ENCODE measurements at regions not wholly inside any gene's neighbourhood (a gene's known extent, or its start where the extent isn't known, plus 50 kb on each side); places are given as distances from the start of the nearest gene placed in this dataset.

GRCh38 chr5:8953016-8953415 lies 592.9 kb downstream of the SEMA5A start:
- ATAC-seq = no peak
- no peaks in the 10 kb centered on the region for H3K36me3 Mint-ChIP-seq (ENCODE audit: low read depth)
- H3K4me1 Mint-ChIP-seq = no peaks in the 10 kb centered on the region

DNA sequence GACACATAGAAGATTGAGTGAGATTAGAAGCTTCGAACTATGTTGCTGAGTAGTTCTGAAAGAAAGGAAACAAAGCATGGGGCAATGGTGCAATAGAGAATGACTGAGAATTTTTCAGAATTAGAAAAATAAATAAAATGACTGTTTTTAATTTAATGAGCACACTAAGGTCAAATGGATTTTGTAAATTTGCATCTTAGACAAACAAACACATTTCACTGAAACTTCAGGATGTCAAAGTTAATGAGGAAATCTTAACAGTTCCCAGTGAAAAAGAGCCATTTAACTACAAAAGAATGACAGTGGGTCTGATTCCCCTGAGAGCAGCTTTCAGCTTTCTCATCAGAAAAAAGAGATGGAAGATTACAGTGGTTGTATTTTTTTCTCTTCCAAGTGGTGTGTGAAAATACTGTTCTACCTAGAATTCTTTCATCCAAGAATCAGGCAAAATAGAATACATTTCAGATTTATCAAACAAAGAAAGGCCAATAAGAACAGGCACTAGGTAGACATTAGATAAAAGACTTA lies 591.9 kb downstream of the SEMA5A start:
- no peak overlapping the region for H3K4me3 Mint-ChIP-seq
- no peaks in the 10 kb centered on the region for H3K27me3 Mint-ChIP-seq
- H3K4me1 Mint-ChIP-seq = no peaks in the 10 kb centered on the region
- no peaks in the 10 kb centered on the region for H3K9me3 ChIP-seq (ENCODE audit: control insufficient read depth, low read length, poor library complexity, severe bottlenecking)
- DNase-seq (no peak), ATAC-seq (no peak)
- H3K36me3 Mint-ChIP-seq (ENCODE audit: low read depth) = no peaks in the 10 kb centered on the region
- no peak overlapping the region for H3K27ac Mint-ChIP-seq

More at GRCh38 chr5:8953016-8953415, 592.9 kb downstream of the SEMA5A start:
- Mint-ChIP-seq H3K4me3 (no peak overlapping the region), H3K27me3 (no peaks in the 10 kb centered on the region), H3K27ac (no peak overlapping the region)
- no peaks in the 10 kb centered on the region for H3K9me3 ChIP-seq (ENCODE audit: control insufficient read depth, low read length, poor library complexity, severe bottlenecking)
- DNase-seq = no peak

DNA sequence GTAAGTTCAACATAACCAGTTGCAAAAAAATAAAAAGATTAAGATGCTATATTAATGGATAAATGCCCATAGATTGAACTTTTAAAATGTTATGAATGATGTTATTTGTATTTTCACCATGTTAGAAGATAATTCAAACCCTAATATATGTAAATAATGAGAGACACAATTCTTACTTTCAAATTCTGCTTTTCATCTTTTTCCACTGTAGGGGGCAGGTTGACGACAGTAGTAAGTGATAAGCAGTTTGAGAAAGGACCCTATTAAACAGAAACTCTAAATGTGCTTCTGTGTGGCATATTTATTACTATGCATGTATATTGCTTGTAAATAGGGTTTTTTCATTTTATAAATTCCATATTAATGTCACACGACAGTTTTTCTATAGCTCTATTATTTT lies 591.1 kb downstream of the SEMA5A start:
- ATAC-seq (no peak), DNase-seq (no peak)
- Mint-ChIP-seq H3K27ac (no peak overlapping the region), H3K4me3 (no peak overlapping the region), H3K4me1 (no peaks in the 10 kb centered on the region), H3K27me3 (no peaks in the 10 kb centered on the region), H3K36me3 (ENCODE audit: low read depth) (no peaks in the 10 kb centered on the region)
- no peaks in the 10 kb centered on the region for H3K9me3 ChIP-seq (ENCODE audit: control insufficient read depth, low read length, poor library complexity, severe bottlenecking)

GRCh38 chr5:8956659-8957058 lies 589.2 kb downstream of the SEMA5A start:
- Mint-ChIP-seq H3K4me3 (no peak overlapping the region), H3K36me3 (ENCODE audit: low read depth) (no peaks in the 10 kb centered on the region), H3K27me3 (no peaks in the 10 kb centered on the region), H3K27ac (no peak overlapping the region), H3K4me1 (no peaks in the 10 kb centered on the region)
- no peak for DNase-seq
- ATAC-seq = no peak
- no peaks in the 10 kb centered on the region for H3K9me3 ChIP-seq (ENCODE audit: control insufficient read depth, low read length, poor library complexity, severe bottlenecking)

GRCh38 chr5:8958602-8959001 lies 587.3 kb downstream of the SEMA5A start:
- DNase-seq (no peak), ATAC-seq (no peak)
- Mint-ChIP-seq H3K4me1 (no peaks in the 10 kb centered on the region), H3K27ac (no peak overlapping the region), H3K27me3 (no peaks in the 10 kb centered on the region), H3K4me3 (no peak overlapping the region), H3K36me3 (ENCODE audit: low read depth) (no peaks in the 10 kb centered on the region)
- H3K9me3 ChIP-seq (ENCODE audit: control insufficient read depth, low read length, poor library complexity, severe bottlenecking) = no peaks in the 10 kb centered on the region

- Mint-ChIP-seq H3K4me1 (no peaks in the 10 kb centered on the region), H3K36me3 (ENCODE audit: low read depth) (no peaks in the 10 kb centered on the region)
- DNase-seq = no peak
Observed at GRCh38 chr5:8961219-8961618, 584.7 kb downstream of the SEMA5A start.

GRCh38 chr5:8961956-8962355 lies 583.9 kb downstream of the SEMA5A start:
- no peaks in the 10 kb centered on the region for H3K27me3 Mint-ChIP-seq
- H3K27ac Mint-ChIP-seq = no peak overlapping the region
- no peaks in the 10 kb centered on the region for H3K9me3 ChIP-seq (ENCODE audit: control insufficient read depth, low read length, poor library complexity, severe bottlenecking)
- no peak for ATAC-seq
- no peak for DNase-seq
- no peaks in the 10 kb centered on the region for H3K4me1 Mint-ChIP-seq
- H3K36me3 Mint-ChIP-seq (ENCODE audit: low read depth) = no peaks in the 10 kb centered on the region
- no peak overlapping the region for H3K4me3 Mint-ChIP-seq

More at GRCh38 chr5:8961219-8961618, 584.7 kb downstream of the SEMA5A start:
- H3K27me3 Mint-ChIP-seq = no peaks in the 10 kb centered on the region
- ATAC-seq = no peak
- H3K9me3 ChIP-seq (ENCODE audit: control insufficient read depth, low read length, poor library complexity, severe bottlenecking) = no peaks in the 10 kb centered on the region
- H3K27ac Mint-ChIP-seq = no peak overlapping the region
- H3K4me3 Mint-ChIP-seq = no peak overlapping the region

GRCh38 chr5:8981016-8981415 lies 564.9 kb downstream of the SEMA5A start:
- no peak for DNase-seq
- H3K27ac Mint-ChIP-seq = no peak overlapping the region
- no peaks in the 10 kb centered on the region for H3K36me3 Mint-ChIP-seq (ENCODE audit: low read depth)
- no peaks in the 10 kb centered on the region for H3K4me1 Mint-ChIP-seq
- H3K27me3 Mint-ChIP-seq = no peaks in the 10 kb centered on the region
- ATAC-seq = no peak
- no peaks in the 10 kb centered on the region for H3K9me3 ChIP-seq (ENCODE audit: control insufficient read depth, low read length, poor library complexity, severe bottlenecking)
- H3K4me3 Mint-ChIP-seq = no peak overlapping the region

- ATAC-seq (no peak), DNase-seq (no peak)
- H3K4me3 Mint-ChIP-seq = no peak overlapping the region
- no peak overlapping the region for H3K27ac Mint-ChIP-seq
- H3K9me3 ChIP-seq (ENCODE audit: control insufficient read depth, low read length, poor library complexity, severe bottlenecking) = no peaks in the 10 kb centered on the region
- H3K27me3 Mint-ChIP-seq = no peaks in the 10 kb centered on the region
- no peaks in the 10 kb centered on the region for H3K4me1 Mint-ChIP-seq
- H3K36me3 Mint-ChIP-seq (ENCODE audit: low read depth) = no peaks in the 10 kb centered on the region
Observed at GRCh38 chr5:8981496-8981895, 564.4 kb downstream of the SEMA5A start.

DNA sequence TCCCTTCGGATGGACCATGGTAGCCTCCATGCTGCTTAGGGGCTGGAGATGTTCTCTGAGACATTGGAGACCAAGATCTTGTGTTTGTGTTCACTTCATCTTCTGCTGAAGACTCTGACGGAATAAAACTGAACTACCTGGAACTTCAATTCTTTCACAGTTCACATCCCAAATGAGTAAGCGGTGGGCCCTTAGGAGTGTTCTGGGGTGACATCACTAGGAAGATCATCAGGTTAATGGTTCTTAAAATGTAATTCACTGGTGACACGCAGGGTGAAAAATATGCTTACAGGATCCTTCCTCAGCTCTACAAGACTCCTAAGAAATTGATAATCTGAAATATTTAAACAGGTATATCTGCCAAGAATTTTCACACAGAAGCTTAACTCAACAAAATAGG lies 561.5 kb downstream of the SEMA5A start:
- Mint-ChIP-seq H3K27me3 (no peaks in the 10 kb centered on the region), H3K4me1 (no peaks in the 10 kb centered on the region), H3K4me3 (no peak overlapping the region), H3K36me3 (ENCODE audit: low read depth) (no peaks in the 10 kb centered on the region), H3K27ac (no peak overlapping the region)
- DNase-seq (no peak), ATAC-seq (no peak)
- H3K9me3 ChIP-seq (ENCODE audit: control insufficient read depth, low read length, poor library complexity, severe bottlenecking) = no peaks in the 10 kb centered on the region
